ENCODE measurements at regions not wholly inside any gene's neighbourhood (a gene's known extent, or its start where the extent isn't known, plus 50 kb on each side); places are given as distances from the start of the nearest gene placed in this dataset.

DNA sequence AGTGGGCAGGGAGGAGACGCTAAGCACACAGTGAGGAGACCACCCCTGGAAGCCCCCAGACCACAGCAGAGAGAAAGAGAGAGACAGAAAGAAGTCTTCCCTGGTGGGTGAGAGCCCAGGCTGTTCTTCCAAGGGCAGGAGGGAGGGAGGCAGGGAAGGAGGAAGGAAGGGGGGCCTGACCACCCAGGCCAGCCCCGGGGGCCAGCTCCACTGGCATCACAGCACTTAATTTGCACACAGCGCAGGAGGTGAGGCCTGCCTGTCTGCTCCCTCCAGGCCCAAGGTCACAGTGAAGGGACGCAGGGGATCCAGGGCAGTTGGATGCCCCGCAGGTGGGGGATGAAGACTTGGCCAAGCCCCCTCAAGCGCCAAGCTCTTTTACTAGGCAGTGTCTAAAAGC, 141.9 kb upstream of the C14orf180 start:
- WGBS (ENCODE audit: low lambda C conversion rate, missing lambda C conversion rate), result 95% methylated on average over 5 of the region's 6 CpGs
- H3K27ac ChIP-seq, result no peak overlapping the region

DNA sequence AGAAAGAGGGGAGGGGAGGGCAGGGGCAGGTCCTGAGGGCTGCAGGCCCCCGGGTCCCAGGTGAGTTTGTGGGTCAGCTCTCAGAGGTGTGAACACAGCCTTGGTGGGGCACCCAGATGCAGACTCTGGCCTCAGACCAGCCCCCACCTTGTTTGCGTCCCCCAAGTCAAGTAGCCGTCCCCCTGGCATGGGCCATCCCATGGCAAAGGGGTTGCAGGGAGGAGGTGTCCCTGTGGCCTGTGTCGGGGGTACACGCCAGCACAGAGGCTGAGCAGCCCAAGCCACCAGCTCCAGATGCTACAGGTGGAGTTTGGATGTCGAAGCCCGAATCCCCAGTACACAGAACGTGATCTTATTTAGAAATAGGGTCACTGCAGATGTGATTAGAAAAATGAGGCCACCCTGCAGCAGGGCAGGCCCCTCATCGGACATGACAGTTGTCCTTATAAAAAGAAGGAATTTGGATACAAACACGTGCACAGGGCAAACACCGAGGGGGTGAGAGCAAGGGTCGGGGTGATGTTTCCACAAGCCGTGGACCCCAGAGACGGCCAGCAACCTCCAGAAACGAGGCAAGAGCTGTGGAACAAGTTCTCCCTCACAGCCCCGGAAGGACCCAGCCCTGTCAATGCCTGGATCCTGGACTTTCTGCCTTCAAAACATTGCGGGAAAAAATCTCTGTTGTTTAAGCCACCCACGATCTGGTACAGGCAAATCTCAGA, 141.2 kb upstream of the C14orf180 start:
- Histone ChIP-seq H4K20me1 (ENCODE audit: insufficient read depth, poor library complexity, severe bottlenecking) (no peaks in the 10 kb centered on the region), H3K79me2 (no peaks in the 10 kb centered on the region), H3K27me3 (no peaks in the 10 kb centered on the region), H3K36me3 (replicated peaks; ENCODE audit: insufficient read depth, low read depth) (no peaks in the 10 kb centered on the region), H3K4me3 (no peak overlapping the region), H2AFZ (no peak overlapping the region), H3K4me2 (no peak overlapping the region), H3K27ac (no peak overlapping the region), H3K9me2 (replicated peaks; ENCODE audit: insufficient read depth) (no peaks in the 10 kb centered on the region), H3K4me1 (ENCODE audit: insufficient read depth) (peaks cover 13% of the 10 kb centered on the region), H3K9me3 (ENCODE audit: low read depth) (no peaks in the 10 kb centered on the region)
- TF ChIP-seq EZH2phosphoT487 (IDR thresholded peaks at IDR 0.05; ENCODE audit: low read depth, severe bottlenecking, unreplicated experiment) (no peak), EZH2 (IDR thresholded peaks at IDR 0.05; ENCODE audit: borderline replicate concordance) (no peak)
- TF ChIP-seq, protein P1, sequence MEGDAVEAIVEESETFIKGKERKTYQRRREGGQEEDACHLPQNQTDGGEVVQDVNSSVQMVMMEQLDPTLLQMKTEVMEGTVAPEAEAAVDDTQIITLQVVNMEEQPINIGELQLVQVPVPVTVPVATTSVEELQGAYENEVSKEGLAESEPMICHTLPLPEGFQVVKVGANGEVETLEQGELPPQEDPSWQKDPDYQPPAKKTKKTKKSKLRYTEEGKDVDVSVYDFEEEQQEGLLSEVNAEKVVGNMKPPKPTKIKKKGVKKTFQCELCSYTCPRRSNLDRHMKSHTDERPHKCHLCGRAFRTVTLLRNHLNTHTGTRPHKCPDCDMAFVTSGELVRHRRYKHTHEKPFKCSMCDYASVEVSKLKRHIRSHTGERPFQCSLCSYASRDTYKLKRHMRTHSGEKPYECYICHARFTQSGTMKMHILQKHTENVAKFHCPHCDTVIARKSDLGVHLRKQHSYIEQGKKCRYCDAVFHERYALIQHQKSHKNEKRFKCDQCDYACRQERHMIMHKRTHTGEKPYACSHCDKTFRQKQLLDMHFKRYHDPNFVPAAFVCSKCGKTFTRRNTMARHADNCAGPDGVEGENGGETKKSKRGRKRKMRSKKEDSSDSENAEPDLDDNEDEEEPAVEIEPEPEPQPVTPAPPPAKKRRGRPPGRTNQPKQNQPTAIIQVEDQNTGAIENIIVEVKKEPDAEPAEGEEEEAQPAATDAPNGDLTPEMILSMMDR (IDR thresholded peaks at IDR 0.05; ENCODE audit: poor library complexity), result no peak
- no peak for DNase-seq (ENCODE audit: low spot score)
- 87% methylated on average over 18 of the region's 18 CpGs for WGBS (ENCODE audit: low lambda C conversion rate, missing lambda C conversion rate)

More for the DNA sequence above, 141.9 kb upstream of the C14orf180 start:
- no peak overlapping the region for H3K4me3 ChIP-seq
- H4K20me1 ChIP-seq (ENCODE audit: insufficient read depth, poor library complexity, severe bottlenecking), result no peaks in the 10 kb centered on the region
- H3K79me2 ChIP-seq, result no peaks in the 10 kb centered on the region
- H3K27me3 ChIP-seq, result no peaks in the 10 kb centered on the region
- H2AFZ ChIP-seq, result no peak overlapping the region
- H3K36me3 ChIP-seq (replicated peaks; ENCODE audit: insufficient read depth, low read depth), result no peaks in the 10 kb centered on the region
- no peak for DNase-seq (ENCODE audit: low spot score)
- no peak for TF ChIP-seq EZH2 (IDR thresholded peaks at IDR 0.05; ENCODE audit: borderline replicate concordance)
- H3K4me2 ChIP-seq, result no peak overlapping the region
- H3K9me2 ChIP-seq (replicated peaks; ENCODE audit: insufficient read depth), result no peaks in the 10 kb centered on the region
- H3K9me3 ChIP-seq (ENCODE audit: low read depth), result no peaks in the 10 kb centered on the region
- H3K4me1 ChIP-seq (ENCODE audit: insufficient read depth), result peaks cover 13% of the 10 kb centered on the region

GRCh38 chr14:104439625-104440024, 139.9 kb upstream of the C14orf180 start:
- H3K27me3 ChIP-seq, result no peaks in the 10 kb centered on the region
- no peaks in the 10 kb centered on the region for H3K9me2 ChIP-seq (replicated peaks; ENCODE audit: insufficient read depth)
- no peaks in the 10 kb centered on the region for H3K9me3 ChIP-seq (ENCODE audit: low read depth)
- WGBS (ENCODE audit: low lambda C conversion rate, missing lambda C conversion rate), result 89% methylated on average over 9 of the region's 9 CpGs
- no peak overlapping the region for H3K27ac ChIP-seq
- H4K20me1 ChIP-seq (ENCODE audit: insufficient read depth, poor library complexity, severe bottlenecking), result no peaks in the 10 kb centered on the region
- peaks cover 13% of the 10 kb centered on the region for H3K4me1 ChIP-seq (ENCODE audit: insufficient read depth)
- H2AFZ ChIP-seq, result no peak overlapping the region
- no peaks in the 10 kb centered on the region for H3K36me3 ChIP-seq (replicated peaks; ENCODE audit: insufficient read depth, low read depth)
- TF ChIP-seq EZH2phosphoT487 (IDR thresholded peaks at IDR 0.05; ENCODE audit: low read depth, severe bottlenecking, unreplicated experiment) (no peak), EZH2 (IDR thresholded peaks at IDR 0.05; ENCODE audit: borderline replicate concordance) (no peak)
- TF ChIP-seq, protein P1 (IDR thresholded peaks at IDR 0.05; ENCODE audit: poor library complexity), result no peak
- H3K4me2 ChIP-seq, result no peak overlapping the region
- no peak for DNase-seq (ENCODE audit: low spot score)
- no peak overlapping the region for H3K4me3 ChIP-seq
- no peaks in the 10 kb centered on the region for H3K79me2 ChIP-seq

DNA sequence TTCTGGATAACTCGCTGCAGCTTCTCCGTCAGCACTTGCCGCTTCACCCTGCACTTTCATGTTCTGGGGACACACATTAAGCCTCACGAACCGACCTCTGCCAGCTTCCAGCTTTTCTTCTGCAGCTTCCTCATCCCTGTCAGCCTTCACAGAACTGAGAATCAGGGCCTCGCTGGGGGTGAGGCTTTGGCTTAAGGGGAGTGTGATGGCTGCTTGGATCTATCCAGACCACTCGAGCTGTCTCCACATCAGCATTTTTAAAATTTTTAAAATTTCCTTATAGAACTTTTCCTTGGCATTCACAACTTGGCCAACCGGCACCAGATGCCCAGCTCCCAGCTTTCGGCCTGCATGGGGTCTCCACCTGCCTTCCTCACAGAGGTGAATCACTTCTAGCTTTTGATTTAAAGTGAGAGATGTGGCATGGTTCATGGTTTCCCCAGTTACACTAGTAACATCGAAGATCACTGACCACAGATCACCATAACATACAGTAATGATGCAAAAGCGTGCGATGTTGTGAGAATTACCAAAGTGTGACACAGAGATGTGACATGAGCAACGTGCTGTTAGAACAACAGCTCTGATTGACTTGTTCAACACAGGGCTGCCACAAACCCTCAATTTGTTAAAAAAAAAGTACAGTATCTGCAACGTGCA, 139.1 kb upstream of the C14orf180 start:
- WGBS (ENCODE audit: low lambda C conversion rate, missing lambda C conversion rate), result 88% methylated on average over 14 of the region's 14 CpGs
- H3K4me3 ChIP-seq, result no peak overlapping the region
- no peaks in the 10 kb centered on the region for H4K20me1 ChIP-seq (ENCODE audit: insufficient read depth, poor library complexity, severe bottlenecking)
- TF ChIP-seq EZH2phosphoT487 (IDR thresholded peaks at IDR 0.05; ENCODE audit: low read depth, severe bottlenecking, unreplicated experiment), result no peak
- no peak for TF ChIP-seq EZH2 (IDR thresholded peaks at IDR 0.05; ENCODE audit: borderline replicate concordance)
- TF ChIP-seq, protein P1 (IDR thresholded peaks at IDR 0.05; ENCODE audit: poor library complexity), result no peak
- no peak for DNase-seq (ENCODE audit: low spot score)
- no peak overlapping the region for H3K27ac ChIP-seq
- H3K9me3 ChIP-seq (ENCODE audit: low read depth), result no peaks in the 10 kb centered on the region
- H3K4me2 ChIP-seq, result no peak overlapping the region
- H3K9me2 ChIP-seq (replicated peaks; ENCODE audit: insufficient read depth), result no peaks in the 10 kb centered on the region
- H3K4me1 ChIP-seq (ENCODE audit: insufficient read depth), result peaks cover 13% of the 10 kb centered on the region
- H3K27me3 ChIP-seq, result no peaks in the 10 kb centered on the region
- no peaks in the 10 kb centered on the region for H3K36me3 ChIP-seq (replicated peaks; ENCODE audit: insufficient read depth, low read depth)
- H2AFZ ChIP-seq, result no peak overlapping the region
- H3K79me2 ChIP-seq, result no peaks in the 10 kb centered on the region
